ENCODE measurements at regions not wholly inside any gene's neighbourhood (a gene's known extent, or its start where the extent isn't known, plus 50 kb on each side); places are given as distances from the start of the nearest gene placed in this dataset.

DNA sequence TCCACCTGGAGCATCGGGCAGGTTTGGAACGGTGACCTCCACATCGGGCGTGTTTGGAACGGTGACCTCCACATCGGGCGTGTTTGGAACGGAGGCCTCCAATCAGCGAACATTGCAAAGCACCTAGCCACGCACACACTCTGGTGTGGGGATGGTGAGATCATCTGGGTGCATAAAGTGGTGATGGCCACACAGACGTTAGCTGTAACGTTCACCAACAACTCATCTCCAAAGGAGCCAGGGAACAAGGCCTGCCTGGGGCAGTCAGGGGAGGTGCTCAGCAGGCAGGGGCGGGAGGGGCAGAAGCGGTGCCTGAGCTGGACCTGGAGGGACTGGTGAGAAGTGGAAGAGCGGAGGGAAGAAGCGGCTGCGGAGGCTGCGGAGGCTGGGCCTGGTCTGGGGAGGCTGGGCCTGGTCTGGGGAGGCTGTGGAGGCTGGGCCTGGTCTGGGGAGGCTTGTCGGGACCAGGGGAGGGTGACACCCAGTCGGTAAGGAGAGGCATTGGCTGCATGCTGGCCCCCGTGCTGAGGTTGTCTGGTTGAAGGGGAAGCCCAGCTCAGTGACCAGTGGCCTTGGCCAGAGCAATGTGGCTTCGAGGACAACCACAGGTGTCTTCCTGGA is 89.9 kb downstream of the PSMB1 start:
- TF ChIP-seq, protein P1, sequence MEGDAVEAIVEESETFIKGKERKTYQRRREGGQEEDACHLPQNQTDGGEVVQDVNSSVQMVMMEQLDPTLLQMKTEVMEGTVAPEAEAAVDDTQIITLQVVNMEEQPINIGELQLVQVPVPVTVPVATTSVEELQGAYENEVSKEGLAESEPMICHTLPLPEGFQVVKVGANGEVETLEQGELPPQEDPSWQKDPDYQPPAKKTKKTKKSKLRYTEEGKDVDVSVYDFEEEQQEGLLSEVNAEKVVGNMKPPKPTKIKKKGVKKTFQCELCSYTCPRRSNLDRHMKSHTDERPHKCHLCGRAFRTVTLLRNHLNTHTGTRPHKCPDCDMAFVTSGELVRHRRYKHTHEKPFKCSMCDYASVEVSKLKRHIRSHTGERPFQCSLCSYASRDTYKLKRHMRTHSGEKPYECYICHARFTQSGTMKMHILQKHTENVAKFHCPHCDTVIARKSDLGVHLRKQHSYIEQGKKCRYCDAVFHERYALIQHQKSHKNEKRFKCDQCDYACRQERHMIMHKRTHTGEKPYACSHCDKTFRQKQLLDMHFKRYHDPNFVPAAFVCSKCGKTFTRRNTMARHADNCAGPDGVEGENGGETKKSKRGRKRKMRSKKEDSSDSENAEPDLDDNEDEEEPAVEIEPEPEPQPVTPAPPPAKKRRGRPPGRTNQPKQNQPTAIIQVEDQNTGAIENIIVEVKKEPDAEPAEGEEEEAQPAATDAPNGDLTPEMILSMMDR (IDR thresholded peaks at IDR 0.05; ENCODE audit: insufficient read depth, low read depth, low read length): no peak
- TF ChIP-seq EZH2 (IDR thresholded peaks at IDR 0.05; ENCODE audit: insufficient read depth, low read length): no peak

Measured in astrocyte (in vitro differentiated cells and primary cell).